HL-60 (cell line): ENCODE measurements at regions not wholly inside any gene's neighbourhood (a gene's known extent, or its start where the extent isn't known, plus 50 kb on each side); places are given as distances from the start of the nearest gene placed in this dataset.

Experiments
- DNase-seq, 2 experiments: peaks; one replicate each; pipeline ENCODE4 v3.0.0-alpha.2; 2010 to 2020; ENCODE audit warnings: low read depth in 1 of 2, low spot score in 1 of 2
- H3K27ac ChIP-seq: fragments of 250-450 bp; sonication (Bioruptor Pico); replicated peaks from 2 replicates; pipeline ENCODE4 v1.5.1; 2020; ENCODE audit warnings: mild to moderate bottlenecking, moderate library complexity
- H3K27me3 ChIP-seq: fragments of 250-450 bp; sonication (Bioruptor Pico); 2 replicates; pipeline ENCODE4 v1.5.1; 2021; ENCODE audit warnings: mild to moderate bottlenecking, moderate library complexity; ENCODE audit not compliant: insufficient read depth, poor library complexity, severe bottlenecking
- H3K4me3 ChIP-seq: replicated peaks from 2 replicates; pipeline ENCODE4 v1.5.1; 2011; ENCODE audit warnings: mild to moderate bottlenecking, control low read depth, low read length; ENCODE audit not compliant: insufficient read depth
- CTCF ChIP-seq: IDR thresholded peaks from one replicate; pipeline ENCODE4 v1.5.1; 2011; ENCODE audit warnings: low read length, control low read depth, inconsistent platforms; ENCODE audit not compliant: insufficient read depth
- GABPA ChIP-seq: IDR thresholded peaks from 2 replicates; pipeline ENCODE4 v1.6.1; 2012; ENCODE audit warnings: low read depth
- POLR2AphosphoS5 ChIP-seq: IDR thresholded peaks from 2 replicates; pipeline ENCODE4 v1.6.1; 2012; ENCODE audit warnings: low read depth
- REST ChIP-seq: IDR thresholded peaks from 2 replicates; pipeline ENCODE4 v1.6.1; 2012; ENCODE audit warnings: low read depth; ENCODE audit not compliant: insufficient replicate concordance
- SPI1 ChIP-seq: IDR thresholded peaks from 2 replicates; pipeline ENCODE4 v1.6.1; 2012; ENCODE audit warnings: low read depth, mild to moderate bottlenecking, borderline replicate concordance

GRCh38 chr20:4600308-4601014 is 85.8 kb upstream of the PRNP start:
- no peak for TF ChIP-seq POLR2AphosphoS5
- no peak for TF ChIP-seq CTCF
- TF ChIP-seq GABPA = no peak
- TF ChIP-seq REST = no peak
- no peak for TF ChIP-seq SPI1
- H3K4me3 ChIP-seq = no peak overlapping the region
- no peak overlapping the region for H3K27ac ChIP-seq
- DNase-seq = no peak
- H3K27me3 ChIP-seq = peaks cover 6% of the 10 kb centered on the region

- no peak overlapping the region for H3K27ac ChIP-seq
- no peak for DNase-seq
- no peak for TF ChIP-seq CTCF
- TF ChIP-seq REST = no peak
- no peak for TF ChIP-seq POLR2AphosphoS5
- TF ChIP-seq SPI1 = no peak
- no peak for TF ChIP-seq GABPA
- no peak overlapping the region for H3K4me3 ChIP-seq
- no peaks in the 10 kb centered on the region for H3K27me3 ChIP-seq
Measured at GRCh38 chr20:4597215-4597614, 89.0 kb upstream of the PRNP start.

GRCh38 chr20:4593149-4593525 is 93.1 kb upstream of the PRNP start:
- H3K4me3 ChIP-seq = no peak overlapping the region
- no peak overlapping the region for H3K27ac ChIP-seq
- no peak for DNase-seq
- TF ChIP-seq SPI1 = no peak
- no peak for TF ChIP-seq GABPA
- TF ChIP-seq CTCF = no peak
- TF ChIP-seq REST = no peak
- no peak for TF ChIP-seq POLR2AphosphoS5
- H3K27me3 ChIP-seq = peaks cover 3% of the 10 kb centered on the region
